CD4-positive, alpha-beta T cell treated with Interleukin-6 for 4 hours (primary cell): ENCODE measurements at regions not wholly inside any gene's neighbourhood (a gene's known extent, or its start where the extent isn't known, plus 50 kb on each side); places are given as distances from the start of the nearest gene placed in this dataset.
A peak's percentile ranks its signal among the peaks of the same experiment; 100 is the strongest.
"Not testable (repeated sequence)": the region's sequence is repeated elsewhere in the genome, so short reads cannot be mapped to it uniquely, and the experiment has no call there.

Experiments used
- DNase-seq: peaks from one replicate; pipeline ENCODE4 v3.0.0-alpha.2; 2020; ENCODE audit warnings: mixed read lengths

DNA sequence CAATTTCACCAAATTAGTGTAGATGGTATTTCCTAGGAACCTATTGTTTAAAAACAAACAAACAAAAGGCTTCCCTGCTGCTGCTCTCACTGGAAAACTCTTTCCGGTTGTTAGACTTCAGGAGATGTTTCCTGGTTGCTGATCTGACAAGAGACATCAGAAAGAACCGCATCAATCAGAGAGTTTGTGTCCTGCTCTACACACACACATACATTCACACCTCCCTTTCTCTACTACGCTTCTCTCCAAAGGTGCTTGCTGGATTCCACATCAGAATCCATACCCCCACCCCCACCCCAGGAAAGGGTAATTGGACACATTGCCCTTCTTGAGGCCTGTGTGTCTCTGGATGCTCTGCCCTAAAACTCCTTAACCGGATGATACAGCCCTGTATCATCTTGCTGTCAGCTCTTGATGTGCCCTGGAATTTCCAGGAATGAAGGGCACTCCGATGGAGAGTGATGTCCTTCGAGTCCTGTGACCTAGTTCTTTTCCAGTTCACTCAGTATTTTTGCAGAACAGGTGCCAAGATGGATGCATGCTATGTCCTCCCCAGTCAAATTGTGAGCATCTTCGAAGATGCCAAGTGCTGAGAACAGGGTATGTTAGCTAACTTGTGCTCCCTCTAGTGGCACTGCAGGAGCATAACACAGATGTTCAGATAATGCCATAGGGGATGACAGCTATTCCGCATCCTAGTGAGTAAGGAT is 113.7 kb upstream of the SLC35F3 start:
- DNase-seq, result peak; percentile 28

DNA sequence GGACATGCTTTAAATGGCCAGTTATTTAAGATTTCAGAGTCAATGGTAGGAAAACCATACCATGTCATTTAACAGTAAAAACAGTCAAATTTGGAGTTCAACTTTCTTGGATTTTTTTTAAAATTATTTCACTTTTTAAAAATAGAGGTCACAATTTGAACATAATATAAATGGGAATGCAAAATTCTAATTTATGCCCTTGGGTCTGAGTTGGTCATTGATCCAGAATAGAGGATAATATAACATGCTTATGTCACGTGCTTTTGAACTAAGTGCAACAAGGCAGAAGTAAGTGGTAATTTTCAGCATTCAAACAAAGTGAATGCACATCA is 113.1 kb upstream of the SLC35F3 start:
- no peak for DNase-seq

DNA sequence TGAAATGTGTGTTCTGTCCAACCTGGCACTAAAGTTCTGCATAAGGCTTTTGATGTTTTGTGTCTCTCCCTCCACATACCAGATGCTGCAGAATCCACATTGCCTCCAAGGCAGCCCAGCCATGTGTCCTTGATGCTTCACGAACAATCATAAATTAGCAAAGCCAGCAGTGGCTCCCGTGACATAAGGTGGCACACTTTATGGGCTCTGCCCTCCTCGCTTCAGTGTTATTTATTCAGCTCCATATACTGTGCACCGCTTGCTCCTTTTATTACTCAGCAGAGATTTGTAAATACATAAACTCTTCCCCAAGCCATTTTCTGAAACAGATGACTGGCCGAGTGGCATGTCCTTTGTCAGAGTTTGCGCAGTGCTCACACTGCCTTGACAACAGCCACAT is 112.8 kb upstream of the SLC35F3 start:
- no peak for DNase-seq

DNA sequence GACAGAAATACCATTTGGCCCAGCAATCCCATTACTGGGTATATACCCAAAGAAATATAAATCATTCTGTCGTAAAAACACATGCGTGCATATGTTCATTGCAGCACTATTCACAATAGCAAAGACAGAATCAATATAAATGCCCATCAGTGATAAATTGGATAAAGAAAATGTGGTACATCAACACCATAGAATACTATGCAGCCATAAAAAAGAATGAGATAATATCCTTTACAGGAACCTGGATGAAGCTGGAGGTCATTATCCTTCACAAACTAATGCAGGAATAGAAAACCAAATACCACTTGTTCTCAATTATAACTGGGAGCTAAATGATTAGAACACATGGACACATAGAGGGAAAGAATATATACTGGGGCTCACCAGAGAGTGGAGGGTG is 109.6 kb upstream of the SLC35F3 start:
- DNase-seq, result no peak

DNA sequence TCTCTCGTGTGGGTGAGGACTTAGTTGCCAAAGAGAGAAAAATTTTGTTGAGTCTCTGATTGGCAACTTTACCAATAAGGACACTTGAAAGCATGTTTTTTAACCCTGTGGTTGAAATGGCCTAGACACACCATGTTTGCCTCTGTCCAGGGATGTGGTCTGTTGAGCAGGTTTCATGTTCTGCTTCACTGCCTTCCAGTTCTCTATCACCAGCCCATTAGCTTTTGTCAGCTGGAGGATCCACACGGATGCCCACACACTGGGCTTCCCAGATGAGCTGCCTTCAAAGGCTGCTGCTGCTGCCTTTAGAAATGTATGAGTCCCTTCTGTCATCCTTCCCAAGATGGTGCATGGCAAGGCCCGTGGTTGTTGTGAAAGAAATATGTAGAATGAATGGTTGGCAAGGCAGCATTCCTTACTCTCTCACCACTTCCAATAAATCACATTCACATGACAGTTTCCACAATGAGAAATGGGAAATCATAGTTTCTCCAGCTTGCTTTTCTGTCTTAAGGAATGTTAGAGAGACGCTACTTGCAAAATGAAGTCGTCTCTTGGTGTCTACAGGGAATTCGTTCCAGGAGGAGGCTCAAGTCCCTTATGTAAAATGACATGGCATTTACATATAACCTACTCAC is 108.2 kb upstream of the SLC35F3 start:
- no peak for DNase-seq

DNA sequence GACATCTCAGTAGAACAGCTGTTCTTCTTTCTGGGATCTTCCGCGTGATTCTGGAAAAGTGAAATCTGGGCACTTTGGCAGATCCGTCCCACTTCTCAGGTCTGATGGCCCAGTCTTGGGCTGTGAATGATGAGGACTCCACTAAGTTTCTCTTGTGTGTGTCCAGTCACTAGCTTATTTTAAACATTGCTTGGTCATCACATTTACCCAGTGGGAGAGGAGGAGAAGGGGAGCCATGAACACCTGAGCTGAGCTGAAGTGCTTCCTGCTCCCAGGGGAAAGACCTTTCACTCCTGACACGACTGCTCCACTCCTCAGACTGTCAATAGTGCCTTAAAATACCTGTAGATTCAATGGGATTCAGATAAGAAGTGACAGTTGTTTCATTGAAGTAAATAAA is 101.9 kb upstream of the SLC35F3 start:
- no peak for DNase-seq

DNA sequence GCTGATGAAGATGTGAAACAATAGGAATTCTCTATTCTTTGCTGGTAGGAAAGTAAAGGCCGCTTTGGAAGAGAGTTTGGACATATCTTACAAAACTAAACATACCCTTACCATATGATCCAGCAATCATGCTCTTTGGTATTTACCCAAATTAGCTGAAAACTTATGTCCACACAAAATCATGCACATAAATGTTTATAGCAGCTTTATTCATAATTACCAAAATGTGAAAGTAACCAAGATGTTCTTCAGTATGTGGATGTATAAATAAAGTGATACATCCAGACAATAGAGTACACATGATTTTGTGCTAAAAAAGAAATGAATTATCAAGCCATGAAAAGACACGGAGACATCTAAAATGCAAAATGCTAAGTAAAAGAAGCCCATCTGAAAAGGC is 98.7 kb upstream of the SLC35F3 start:
- no peak for DNase-seq

DNA sequence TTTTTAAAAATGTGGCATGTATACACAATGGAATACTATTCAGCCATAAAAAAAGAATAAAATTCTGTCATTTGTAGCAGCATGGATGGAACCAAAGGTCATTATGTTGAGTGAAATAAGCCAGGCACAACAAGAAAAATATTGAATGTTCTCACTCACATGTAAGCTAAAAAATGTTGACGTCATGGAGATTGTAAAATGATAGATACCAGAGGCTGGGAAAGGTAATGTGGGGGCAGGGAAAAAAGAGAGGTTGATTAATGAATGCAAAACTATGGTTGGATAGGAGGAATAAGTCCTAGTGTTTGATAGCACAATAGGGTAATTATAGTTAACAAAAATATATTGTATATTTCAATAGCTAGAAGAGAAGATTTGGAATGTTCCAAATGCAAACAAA is 89.1 kb upstream of the SLC35F3 start:
- no peak for DNase-seq

DNA sequence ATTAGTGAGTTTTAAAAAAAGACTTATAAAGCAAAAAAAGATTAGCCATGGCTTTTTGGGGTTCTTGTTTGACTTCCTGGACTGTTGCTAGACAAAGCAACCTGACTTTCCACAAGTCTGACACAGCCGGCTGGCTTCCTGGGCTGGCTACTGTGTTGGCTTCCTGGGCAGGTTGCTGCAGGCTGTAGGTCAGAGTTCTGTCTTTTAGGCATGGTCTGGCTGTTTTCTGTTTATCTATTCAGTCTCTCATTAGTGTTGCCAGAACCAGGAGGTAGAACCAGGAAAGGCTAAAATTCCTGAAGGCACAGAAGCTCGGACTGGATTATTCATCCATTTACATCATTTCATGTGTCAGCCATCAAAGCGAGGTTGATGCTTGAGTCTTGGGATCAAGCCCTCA is 88.6 kb upstream of the SLC35F3 start:
- no peak for DNase-seq

DNA sequence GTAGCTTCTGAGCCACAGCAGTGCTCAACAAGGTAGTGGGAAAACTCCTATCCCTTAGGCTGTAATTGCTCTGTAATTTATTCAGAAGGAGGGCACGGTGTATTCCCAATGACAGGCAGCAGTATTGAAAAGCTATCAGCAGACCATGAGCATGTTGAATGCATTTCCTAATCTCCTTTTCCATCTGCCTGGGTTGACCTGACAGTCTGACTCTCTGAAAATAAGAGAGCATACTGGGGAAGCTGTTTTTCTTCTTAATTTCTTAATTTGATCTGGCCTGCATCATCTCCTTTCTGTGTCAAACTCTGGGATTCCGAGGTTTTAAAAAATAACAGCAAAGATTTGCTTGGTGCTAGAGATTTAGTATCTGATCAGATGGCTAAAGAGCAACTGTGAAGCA is 88.1 kb upstream of the SLC35F3 start:
- no peak for DNase-seq

DNA sequence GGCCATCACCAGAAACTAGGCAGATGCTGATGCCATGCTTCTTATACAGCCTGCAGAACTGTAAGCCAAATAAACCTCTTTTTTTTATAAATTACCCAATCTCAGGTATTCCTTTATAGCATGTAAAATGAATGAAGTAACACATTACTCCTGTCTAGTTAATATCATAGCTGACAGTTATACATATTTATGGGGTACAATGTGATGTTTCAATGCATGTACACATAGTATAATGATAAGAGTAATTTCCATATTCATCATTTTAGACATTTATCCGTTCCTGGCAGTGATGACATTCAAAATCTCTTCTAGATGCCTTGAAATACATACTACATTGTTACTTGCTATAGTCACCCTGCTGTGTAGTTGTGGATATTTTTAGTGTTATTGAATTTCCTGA is 85.4 kb upstream of the SLC35F3 start:
- no peak for DNase-seq

DNA sequence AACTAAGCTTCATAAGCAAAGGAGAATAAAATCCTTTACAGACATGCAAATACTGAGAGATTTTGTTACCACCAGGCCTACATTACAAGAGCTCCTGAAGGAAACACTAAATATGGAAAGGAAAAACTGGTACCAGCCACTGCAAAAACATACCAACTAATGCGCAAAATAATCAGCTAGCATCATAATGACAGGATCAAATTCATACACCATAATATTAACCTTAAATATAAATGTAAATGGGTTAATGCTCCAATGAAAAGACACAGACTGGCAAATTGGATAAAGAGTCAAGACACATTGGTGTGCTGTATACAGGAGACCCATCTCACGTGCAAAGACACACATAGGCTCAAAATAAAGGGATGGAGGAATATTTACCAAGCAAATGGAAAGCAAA is 80.3 kb upstream of the SLC35F3 start:
- DNase-seq, result not testable (repeated sequence)

DNA sequence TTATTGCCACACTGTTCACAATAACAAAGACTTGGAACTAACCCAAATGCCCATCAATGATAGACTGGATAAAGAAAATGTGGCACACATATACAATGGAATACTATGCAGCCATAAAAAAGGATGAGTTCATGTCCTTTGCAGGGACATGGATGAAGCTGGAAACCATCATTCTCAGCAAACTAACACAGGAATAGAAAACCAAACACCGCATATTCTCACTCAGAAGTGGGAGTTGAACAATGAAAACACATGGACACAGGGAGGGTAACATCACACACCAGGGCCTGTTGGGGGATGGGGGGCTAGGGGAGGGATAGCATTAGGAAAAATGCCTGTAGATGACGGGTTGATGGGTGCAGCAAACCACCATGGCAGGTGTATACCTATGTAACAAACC is 76.5 kb upstream of the SLC35F3 start:
- not testable (repeated sequence) for DNase-seq

DNA sequence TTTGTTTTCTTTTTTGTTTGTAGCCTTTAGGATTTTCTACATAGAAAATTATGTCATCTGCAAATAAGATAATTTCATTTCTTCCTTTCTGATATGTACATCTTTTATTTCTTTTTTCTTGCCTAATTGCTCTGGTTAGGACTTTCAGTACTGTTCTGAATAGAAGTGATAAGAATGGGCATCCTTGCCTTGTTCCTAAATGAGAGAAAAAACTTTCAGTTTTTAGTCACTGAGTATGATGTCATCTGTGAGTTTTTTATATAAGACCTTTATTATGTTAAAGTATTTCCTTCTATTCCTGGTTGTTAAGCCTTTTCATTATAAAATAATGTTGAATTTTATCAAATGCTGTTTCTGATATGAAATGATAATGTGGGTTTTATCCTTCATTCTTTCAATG is 76.0 kb upstream of the SLC35F3 start:
- DNase-seq, result no peak

DNA sequence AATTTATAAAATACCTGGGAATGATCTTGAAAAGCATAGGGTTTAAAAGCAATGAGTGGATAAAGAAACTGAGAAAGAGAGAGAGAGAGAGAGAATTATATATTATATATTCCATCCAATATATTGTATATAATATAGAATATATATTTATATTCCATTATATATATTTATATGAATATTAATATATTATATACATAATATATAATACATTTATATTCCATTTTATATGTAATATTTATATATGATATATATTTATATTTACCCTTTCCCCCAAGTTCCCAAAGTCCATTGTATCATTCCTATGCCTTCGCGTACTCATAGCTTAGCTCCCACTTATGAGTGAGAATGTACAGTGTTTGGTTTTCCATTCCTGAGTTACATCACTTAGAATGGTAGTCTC is 69.9 kb upstream of the SLC35F3 start:
- no peak for DNase-seq

DNA sequence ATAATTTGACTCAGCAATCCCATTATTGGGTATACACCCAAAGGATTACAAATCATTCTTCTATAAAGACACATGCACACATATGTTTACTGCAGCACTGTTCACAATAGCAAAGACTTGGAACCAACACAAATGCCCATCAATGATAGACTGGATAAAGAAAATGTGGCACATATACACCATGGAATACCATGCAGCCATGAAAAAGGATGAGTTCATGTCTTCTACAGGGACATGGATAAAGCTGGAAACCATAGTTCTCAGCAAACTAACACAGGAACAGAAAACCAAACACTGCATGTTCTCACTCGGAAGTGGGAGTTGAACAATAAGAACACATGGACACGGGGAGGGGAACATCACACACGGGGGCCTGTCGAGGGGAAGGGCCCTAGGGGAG is 66.3 kb upstream of the SLC35F3 start:
- DNase-seq, result not testable (repeated sequence)

DNA sequence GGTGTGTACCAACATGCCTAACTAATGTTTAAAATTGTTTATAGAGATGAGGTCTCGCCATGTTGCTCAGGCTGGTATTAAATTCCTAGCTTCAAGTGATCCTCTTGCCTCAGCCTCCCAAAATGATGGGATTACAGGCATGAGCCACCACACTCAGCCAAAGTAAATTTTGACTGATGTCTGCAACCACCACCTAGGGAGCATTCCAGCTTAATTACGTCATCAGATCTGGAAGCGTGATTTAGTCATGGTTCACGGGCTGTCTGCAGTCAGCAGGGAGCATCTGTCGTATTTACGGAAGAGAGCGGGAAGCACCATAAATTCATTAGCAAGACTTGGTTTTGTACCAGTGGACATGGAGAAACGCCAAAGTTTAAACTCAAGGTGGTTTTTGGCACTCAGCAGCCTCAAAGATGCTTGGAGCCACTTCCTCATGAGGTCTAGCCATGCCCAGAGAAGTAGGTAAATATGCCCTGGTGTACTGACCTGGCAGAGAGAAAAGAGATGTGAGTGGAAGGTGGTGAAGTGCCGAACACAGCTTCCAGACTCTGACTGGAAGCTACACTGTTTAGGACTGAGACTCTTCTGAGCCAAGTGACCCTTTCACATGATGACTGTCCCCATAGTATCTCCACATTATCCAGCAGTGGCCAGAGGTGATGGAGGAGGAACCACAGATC is 60.8 kb upstream of the SLC35F3 start:
- DNase-seq, result no peak

DNA sequence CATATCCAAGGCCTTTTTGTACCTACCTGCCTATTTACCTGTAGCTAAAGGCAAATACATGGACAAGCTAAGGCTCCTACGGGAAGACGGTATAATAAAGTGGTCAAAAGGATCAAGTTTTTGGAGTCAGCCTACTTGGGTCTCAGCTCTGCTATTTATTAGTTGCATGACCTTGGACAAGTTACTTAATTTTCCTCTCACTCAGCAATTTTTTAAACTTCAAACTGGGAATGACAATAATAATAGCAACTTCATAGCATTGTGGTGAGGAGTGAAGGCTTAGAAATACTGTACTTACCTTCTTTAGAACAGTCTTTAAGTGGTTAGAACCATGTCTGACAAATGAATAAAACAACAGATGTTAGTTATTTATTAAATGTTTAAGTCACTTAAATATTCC is 60.2 kb upstream of the SLC35F3 start:
- DNase-seq, result no peak

DNA sequence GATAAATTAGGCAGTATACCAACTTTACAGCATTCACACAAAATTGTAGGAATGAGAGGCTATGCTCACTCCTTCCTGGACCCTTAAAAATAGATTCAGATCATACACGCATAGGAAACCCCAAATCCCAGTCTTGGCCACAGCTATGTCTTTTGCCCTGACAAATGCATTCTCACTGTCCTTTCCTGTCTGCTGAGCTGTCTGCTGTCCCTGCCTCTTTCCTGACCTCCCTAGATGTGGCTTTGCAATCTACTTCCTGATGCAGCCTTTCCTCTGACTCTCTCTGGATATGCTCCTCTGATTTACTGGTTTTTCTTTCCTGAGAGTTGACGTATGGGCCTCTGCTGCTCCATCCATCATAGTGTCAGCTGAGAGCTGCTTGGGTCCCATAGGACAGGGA is 59.8 kb upstream of the SLC35F3 start:
- DNase-seq, result no peak
